Spleen (tissue), 11 donors: ENCODE measurements at regions not wholly inside any gene's neighbourhood (a gene's known extent, or its start where the extent isn't known, plus 50 kb on each side); places are given as distances from the start of the nearest gene placed in this dataset.

Experiments
- DNase-seq: peaks from one replicate; pipeline ENCODE4 v3.0.0-alpha.2; 2020
- H3K27ac ChIP-seq, 8 donors: fragments of 200-600 bp; sonication (generic) in 7 of 8; 1 replicate in 4 of 8; 2 replicates in 4 of 8; pipeline versions ENCODE4 v1.5.0 to v1.8.0; 2016 to 2021; ENCODE audit warnings: inconsistent platforms in 4 of 8, mild to moderate bottlenecking in 4 of 8, moderate library complexity in 1 of 8
- H3K27me3 ChIP-seq, 7 donors: fragments of 200-600 bp; sonication (generic) in 6 of 7; replicated peaks in 1 of 7; 1 replicate in 4 of 7; 2 replicates in 3 of 7; pipeline versions ENCODE4 v1.5.0 to v1.8.0; 2016 to 2021; ENCODE audit warnings: inconsistent platforms in 3 of 7, mild to moderate bottlenecking in 1 of 7
- H3K36me3 ChIP-seq, 6 donors: fragments of 200-600 bp; sonication (generic) in 5 of 6; 1 replicate in 4 of 6; 2 replicates in 2 of 6; pipeline versions ENCODE4 v1.5.0 to v1.8.0; 2016 to 2021; ENCODE audit warnings: inconsistent platforms in 2 of 6
- H3K4me1 ChIP-seq, 6 donors: fragments of 200-600 bp; sonication (generic) in 5 of 6; 1 replicate in 3 of 6; 2 replicates in 3 of 6; pipeline versions ENCODE4 v1.5.0 to v1.8.0; 2016 to 2021; ENCODE audit warnings: inconsistent platforms in 3 of 6
- H3K4me3 ChIP-seq, 8 donors: fragments of 200-600 bp; sonication (generic) in 7 of 8; 1 replicate in 4 of 8; 2 replicates in 4 of 8; pipeline versions ENCODE4 v1.5.0 to v1.8.0; 2016 to 2021; ENCODE audit warnings: inconsistent platforms in 4 of 8, mild to moderate bottlenecking in 4 of 8, moderate library complexity in 2 of 8
- H3K9me3 ChIP-seq, 8 donors: fragments of 200-600 bp; sonication (generic) in 7 of 8; 1 replicate in 4 of 8; 2 replicates in 4 of 8; pipeline versions ENCODE4 v1.5.0 to v1.8.0; 2016 to 2021; ENCODE audit warnings: inconsistent platforms in 4 of 8
- CTCF ChIP-seq, 11 experiments: fragments of 200-600 bp in 7 of 11; fragments of 450-650 bp in 4 of 11; sonication (generic) in 4 of 11; IDR thresholded peaks in 8 of 11; conservative IDR thresholded peaks in 3 of 11; 1 replicate in 7 of 11; 2 replicates in 4 of 11; pipeline versions ENCODE4 v1.4.0 to v1.8.0; 2016 to 2021; ENCODE audit warnings: antibody characterized with exemption in 11 of 11, inconsistent platforms in 4 of 11, mild to moderate bottlenecking in 1 of 11
- POLR2A ChIP-seq, 3 donors: fragments of 450-650 bp; IDR thresholded peaks; one replicate each; pipeline ENCODE4 v1.5.1; 2017; ENCODE audit warnings: antibody characterized with exemption in 3 of 3, mild to moderate bottlenecking in 1 of 3
- POLR2AphosphoS5 ChIP-seq, 3 donors: sonication (generic); formaldehyde crosslinking; IDR thresholded peaks; one replicate each; pipeline ENCODE4 v1.5.1; 2017; ENCODE audit warnings: antibody characterized with exemption in 3 of 3
- WGBS, 5 donors: extraction: QIAGEN DNeasy Blood & Tissue Kit in 3 of 5; methylation state at CpG; one replicate each; pipeline versions ENCODE4 v1.1.5 to v1.1.7; 2013 to 2018; 5-methylcytosine and 5-hydroxymethylcytosine counted together
- intact Hi-C: fragments of 100-400 bp; cut with DNase I; formaldehyde crosslinking; loops from one replicate; pipeline ENCODE4 v1.15.0; 2023; ENCODE audit warnings: low total_unique reads
- small RNA-seq, 4 donors: library from RNA; depleted of rRNA; stranded (forward); fragments of <200 nt; gene quantifications; one replicate each; pipeline ENCODE3, GENCODE V24; 2016
- donor health status: healthy with polysubstance abuse.
- donor health status: DM: no; HTN: no; CAD: no; lungs with moderate emphysema.
- donor health status: DM: no; HTN: no; CAD: no.
- donor health status: Bipolar disorder and iron deficiency.
- donor health status: healthy.
- donor health status: DM: no; HTN: no; CAD: no.
- donor health status: DM: yes; HTN: yes; CAD: no.

GRCh38 chr3:8451696-8452095 is 49.9 kb upstream of the LMCD1 start:
- Histone ChIP-seq H3K36me3 (no peaks in the 10 kb centered on the region), H3K27me3 (no peaks in the 10 kb centered on the region), H3K27ac (no peak overlapping the region), H3K4me1 (no peaks in the 10 kb centered on the region), H3K4me3 (no peak overlapping the region), H3K9me3 (no peaks in the 10 kb centered on the region)
- no peak for DNase-seq
- no peak for TF ChIP-seq POLR2AphosphoS5 (IDR thresholded peaks at IDR 0.05)
- TF ChIP-seq POLR2A (IDR thresholded peaks at IDR 0.05), result no peak
- no peak for TF ChIP-seq CTCF (IDR thresholded peaks at IDR 0.05 in 8 of 11, conservative IDR thresholded peaks at IDR 0.05 in 3 of 11)
- WGBS, 5 donors, result 73 to 93% (median 86%) methylated on average over 4 of the region's 4 CpGs
- intact Hi-C loops, result no loop called here

Small RNA genes lying in the stretch of these regions (small RNA-seq; reads per million reads assigned to genes)
- 0 reads per million in 4 donors for gene RNU4ATAC17P
